Spleen (tissue), 7 donors: ENCODE measurements at regions not wholly inside any gene's neighbourhood (a gene's known extent, or its start where the extent isn't known, plus 50 kb on each side); places are given as distances from the start of the nearest gene placed in this dataset.

ENCODE experiments used
- CTCF ChIP-seq, 11 experiments: fragments of 200-600 bp in 7 of 11; fragments of 450-650 bp in 4 of 11; sonication (generic) in 4 of 11; IDR thresholded peaks in 8 of 11; conservative IDR thresholded peaks in 3 of 11; 1 replicate in 7 of 11; 2 replicates in 4 of 11; pipeline versions ENCODE4 v1.4.0 to v1.8.0; 2016 to 2021; ENCODE audit warnings: antibody characterized with exemption in 11 of 11, inconsistent platforms in 4 of 11, mild to moderate bottlenecking in 1 of 11
- POLR2A ChIP-seq, 3 donors: fragments of 450-650 bp; IDR thresholded peaks; one replicate each; pipeline ENCODE4 v1.5.1; 2017; ENCODE audit warnings: antibody characterized with exemption in 3 of 3, mild to moderate bottlenecking in 1 of 3
- POLR2AphosphoS5 ChIP-seq, 3 donors: sonication (generic); formaldehyde crosslinking; IDR thresholded peaks; one replicate each; pipeline ENCODE4 v1.5.1; 2017; ENCODE audit warnings: antibody characterized with exemption in 3 of 3
- donor health status: DM: no; HTN: no; CAD: no; lungs with moderate emphysema.
- donor health status: DM: no; HTN: no; CAD: no.
- donor health status: DM: no; HTN: no; CAD: no.

DNA sequence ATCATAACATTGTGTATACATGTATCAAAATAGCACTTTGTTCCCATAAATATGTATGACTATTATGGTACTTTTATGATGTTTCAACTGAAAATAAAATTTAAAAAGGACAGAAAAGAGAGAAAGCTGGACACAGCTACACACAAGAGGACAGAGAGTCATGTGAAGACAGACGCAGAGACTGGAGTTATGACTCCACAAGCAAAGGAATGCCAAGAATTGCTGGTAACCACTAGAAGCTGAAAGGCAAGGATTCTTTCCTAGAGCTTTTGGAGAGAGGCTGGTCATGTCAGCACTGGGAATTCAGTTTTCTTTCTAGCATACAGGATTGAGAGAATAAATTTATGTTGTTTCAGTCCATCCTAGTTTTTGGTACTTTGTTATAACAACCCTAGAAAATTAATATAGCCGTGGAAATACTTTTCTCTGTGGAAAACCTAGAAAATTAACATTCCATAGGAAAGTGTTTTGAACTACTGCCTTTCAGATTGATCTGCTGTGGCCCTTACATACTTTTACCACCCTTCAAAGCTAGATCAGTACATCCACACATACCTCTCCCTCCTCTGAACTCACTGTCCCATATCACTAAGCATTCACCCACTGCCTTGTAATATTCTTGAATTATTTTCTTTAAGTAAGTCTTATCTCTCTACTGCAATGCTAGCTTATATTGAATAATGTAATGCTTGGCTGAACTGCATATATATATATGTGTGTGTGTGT is 575.3 kb downstream of the IPMK start:
- TF ChIP-seq CTCF (IDR thresholded peaks at IDR 0.05 in 8 of 11, conservative IDR thresholded peaks at IDR 0.05 in 3 of 11) (no peak), POLR2AphosphoS5 (IDR thresholded peaks at IDR 0.05) (no peak), POLR2A (IDR thresholded peaks at IDR 0.05) (no peak)
